COLO668 (cell line): ENCODE measurements at regions not wholly inside any gene's neighbourhood (a gene's known extent, or its start where the extent isn't known, plus 50 kb on each side); places are given as distances from the start of the nearest gene placed in this dataset.
"Not testable (repeated sequence)": the region's sequence is repeated elsewhere in the genome, so short reads cannot be mapped to it uniquely, and the experiment has no call there.

Experiments used
- DNase-seq: peaks from one replicate; lab custom pipeline; 2025; ENCODE audit not compliant: unreplicated experiment; lab: John Stamatoyannopoulos, UW

DNA sequence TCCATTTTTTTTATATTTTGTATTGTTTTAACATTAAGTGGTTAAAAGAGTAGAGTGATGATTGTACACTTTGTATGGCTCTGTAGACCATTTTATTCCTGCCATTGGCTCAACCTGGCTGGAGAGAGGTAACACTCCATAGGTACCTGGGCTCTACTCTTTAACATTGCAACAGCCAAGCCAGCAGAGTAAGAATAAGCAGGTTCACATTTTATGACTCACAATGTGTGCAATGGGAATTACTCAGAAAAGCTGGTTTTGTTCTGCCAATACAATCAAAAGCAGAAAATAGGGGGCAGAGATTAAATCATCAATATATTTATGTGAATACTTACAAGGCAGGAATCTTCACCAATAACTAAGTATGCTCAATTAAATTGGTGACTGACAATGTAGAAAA, 1324.0 kb downstream of the AMY1C start:
- DNase-seq: no peak

DNA sequence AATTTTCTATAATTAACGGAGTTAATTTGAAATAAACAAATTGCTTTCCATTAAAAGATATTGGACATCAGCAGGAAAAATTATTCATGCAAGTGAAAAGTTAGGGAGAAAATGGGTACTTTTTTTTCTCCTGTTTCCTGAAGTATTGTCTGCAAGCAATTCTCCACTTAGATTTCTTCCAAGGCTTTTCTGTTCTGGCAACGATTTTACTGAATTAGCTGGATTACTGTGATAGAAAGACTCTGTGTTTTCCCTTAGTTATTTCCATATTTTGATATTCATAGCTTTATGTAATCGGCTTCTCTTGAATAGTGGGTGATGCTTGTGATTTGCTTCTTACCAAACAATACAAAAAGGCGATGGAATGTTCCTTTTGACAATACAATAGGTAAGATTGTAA, 1333.9 kb downstream of the AMY1C start:
- no peak for DNase-seq

DNA sequence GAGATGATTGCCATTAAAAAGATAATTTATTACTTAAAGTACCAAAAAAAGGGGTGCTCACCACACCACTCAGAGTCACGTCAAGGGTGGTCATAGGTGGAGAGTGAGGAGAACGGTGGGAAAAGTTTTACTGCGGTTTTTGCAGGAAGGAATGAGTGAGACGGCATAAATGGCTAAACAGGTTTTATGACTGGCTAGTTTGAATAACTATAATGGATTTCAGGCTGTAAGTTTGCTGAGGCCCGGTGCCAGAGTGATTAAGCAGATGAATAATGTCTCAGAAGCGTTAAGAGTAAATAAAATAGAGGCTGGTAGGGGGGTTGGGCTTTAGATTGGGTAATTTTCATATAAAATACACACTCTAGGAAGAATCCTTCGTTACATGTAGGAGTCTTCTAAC, 1337.8 kb downstream of the AMY1C start:
- DNase-seq: no peak

DNA sequence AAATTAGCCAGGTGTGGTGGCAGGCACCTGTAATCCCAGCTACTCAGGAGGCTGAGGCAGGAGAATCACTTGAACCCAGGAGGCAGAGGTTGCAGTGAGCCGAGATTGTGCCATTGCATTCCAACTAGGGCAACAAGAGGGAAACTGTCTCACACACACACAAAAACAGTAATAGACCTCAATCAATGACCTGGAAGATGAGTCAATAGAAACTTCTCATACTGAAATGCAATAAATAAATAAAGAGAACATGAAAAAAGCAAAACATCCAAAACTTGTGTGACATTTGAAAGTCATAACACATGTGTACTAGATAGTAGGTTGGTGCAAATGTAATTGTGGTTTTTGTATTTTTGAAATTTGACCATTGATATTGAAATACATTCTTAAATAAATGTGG, 1338.5 kb downstream of the AMY1C start:
- DNase-seq: no peak

DNA sequence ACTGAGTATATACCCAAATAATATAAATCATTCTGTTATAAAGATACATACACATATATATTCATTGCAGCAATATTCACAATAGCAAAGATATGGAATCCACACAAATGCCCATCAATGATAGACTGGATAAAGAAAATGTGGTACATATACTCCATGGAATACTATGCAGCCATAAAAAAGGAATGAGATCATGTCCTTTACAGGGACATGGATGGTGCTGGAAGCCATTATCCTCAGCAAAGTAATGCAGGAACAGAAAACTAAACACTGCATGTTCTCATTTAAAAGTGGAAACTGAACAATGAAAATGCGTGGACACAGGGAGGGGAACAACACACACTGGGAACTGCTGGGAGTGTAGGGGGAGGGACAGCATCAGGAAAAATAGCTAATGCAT, 1344.2 kb downstream of the AMY1C start:
- DNase-seq: not testable (repeated sequence)

DNA sequence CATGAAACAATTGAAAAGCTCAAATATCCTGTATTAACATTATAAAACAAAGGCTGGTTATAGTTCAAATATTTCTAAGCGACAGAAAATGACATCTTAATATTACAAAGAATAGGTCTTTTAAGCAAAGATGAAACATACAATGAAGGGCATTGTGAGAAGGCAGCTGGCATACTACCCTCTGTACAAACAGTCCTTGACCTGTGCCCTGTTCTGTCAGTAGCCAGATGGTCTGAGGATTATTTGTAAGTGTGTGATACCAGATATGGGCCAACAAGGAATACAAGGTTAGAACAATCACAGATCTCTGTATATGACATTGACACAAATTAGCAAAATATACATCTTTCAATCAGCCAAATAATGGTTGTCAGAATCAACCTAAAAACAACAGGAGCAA, 1350.4 kb downstream of the AMY1C start:
- peak; percentile 59 for DNase-seq

DNA sequence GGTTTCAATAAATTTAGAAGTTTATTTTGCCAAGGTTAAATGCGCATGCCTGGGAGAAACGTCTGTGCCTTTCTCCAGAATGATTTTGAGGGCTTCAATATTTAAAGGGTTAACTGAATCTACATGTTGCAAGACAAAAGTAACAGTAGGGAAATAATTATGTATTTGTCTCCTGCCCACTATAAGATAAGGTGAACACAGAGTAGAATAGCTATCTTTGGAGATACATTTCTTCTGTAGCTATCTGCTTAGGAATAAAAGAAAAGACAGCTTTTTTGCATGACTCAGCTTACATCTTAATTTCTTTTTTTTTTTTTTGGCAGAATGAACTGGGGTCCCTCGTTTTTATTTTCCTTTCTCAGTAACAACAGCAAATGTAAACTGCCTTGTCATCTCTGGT, 1351.6 kb downstream of the AMY1C start:
- DNase-seq: no peak

DNA sequence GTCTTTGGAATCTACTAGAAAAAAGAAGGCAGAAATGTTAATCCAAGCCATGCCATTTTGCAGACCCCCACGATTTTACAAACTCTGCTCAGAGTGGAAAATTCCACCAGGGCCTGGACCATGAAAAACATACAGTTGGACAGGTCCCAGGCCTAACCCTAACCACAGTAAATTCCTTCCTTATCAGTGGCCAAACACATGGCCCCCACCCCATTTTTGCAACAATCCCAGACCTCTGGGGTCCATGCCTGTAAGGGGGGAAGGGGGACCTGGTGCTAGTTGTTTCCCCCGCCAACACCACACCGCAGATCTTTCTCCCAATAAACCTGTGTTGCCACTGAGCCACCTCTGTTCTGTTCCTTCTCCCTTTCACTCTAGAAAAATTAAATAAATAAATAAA, 1352.7 kb downstream of the AMY1C start:
- no peak for DNase-seq

DNA sequence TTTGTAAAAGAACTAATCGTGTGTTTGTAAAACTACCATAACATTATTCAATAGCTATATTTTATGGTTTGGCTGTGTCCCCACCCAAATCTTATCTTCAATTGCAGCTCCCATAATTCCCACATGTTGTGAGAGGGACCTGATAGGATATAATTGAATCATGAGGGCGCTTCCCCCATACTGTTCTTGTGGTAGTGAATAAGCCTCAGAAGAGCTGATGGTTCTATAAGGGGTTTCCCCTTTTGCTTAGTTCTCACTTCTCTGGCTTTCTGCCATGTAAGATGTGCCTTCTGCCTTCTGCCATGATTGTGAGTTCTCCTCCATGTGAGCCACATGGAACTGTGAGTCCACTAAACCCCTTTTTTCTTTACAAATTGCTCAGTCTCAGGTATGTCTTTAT, 1372.3 kb downstream of the AMY1C start:
- no peak for DNase-seq

DNA sequence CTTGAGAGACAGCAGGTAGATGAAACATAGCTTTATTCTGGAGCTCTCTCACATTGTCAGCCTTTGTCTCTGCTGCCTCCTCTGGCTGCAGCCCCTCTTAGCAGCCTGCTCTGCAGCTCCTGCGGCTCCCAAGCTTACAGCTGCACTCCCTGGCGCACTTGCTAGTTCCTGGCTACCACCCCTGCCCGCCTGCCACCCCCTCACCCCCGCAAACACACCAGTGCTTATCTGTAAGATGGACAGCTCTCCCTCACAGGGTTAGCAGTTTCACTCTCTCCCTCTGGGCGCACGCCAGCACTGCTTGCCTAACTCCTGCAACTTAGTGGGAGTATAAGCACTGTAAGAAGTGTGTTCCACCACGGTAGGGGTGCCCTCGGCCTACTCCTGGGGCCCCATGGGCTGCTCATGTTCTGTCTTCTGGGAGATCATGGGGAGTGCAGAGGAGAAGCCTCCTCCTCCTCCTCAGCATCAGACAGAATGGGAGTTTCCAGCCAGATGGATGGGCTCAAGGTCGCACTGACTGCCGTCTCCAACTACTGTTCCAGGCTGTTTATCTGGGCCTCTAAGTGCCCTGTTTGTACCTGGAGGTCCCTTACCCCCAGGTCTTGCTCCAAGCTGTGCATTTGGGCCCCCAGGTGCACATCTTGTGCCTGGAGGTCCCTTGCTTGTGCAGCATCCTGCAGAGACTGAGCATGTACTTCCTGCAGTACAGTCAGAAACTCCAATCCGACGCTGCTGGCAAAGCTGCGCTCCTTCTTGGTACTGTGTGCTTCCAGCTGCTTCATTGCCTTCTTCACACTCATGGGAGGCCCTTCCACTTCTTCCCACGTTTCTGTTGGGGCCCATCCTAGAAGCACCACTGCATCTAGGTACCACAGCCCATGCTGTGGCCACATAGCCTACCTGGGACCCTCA, 1388.1 kb downstream of the AMY1C start:
- peak; percentile 29 for DNase-seq

DNA sequence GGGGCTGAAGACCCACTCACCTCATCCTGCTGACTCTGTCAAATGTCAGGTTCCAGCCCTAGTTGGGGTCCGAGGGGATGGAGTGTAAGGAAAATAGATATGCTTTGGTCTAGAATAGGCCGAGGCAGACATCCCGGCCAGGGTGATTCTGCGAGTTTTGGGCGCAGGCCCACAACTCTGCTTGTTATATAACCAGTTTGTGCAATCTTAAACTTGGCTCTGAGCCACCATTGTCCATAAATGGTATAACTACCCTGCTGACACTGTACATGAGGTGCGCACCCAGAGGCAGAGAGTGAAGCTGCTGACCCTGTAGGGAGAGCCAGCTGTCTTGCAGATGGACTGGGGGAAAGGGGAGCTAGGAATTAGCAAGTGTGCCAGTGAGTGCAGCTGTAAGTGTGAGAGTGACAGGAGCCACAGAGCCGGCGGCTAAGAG, 1388.8 kb downstream of the AMY1C start:
- no peak for DNase-seq

DNA sequence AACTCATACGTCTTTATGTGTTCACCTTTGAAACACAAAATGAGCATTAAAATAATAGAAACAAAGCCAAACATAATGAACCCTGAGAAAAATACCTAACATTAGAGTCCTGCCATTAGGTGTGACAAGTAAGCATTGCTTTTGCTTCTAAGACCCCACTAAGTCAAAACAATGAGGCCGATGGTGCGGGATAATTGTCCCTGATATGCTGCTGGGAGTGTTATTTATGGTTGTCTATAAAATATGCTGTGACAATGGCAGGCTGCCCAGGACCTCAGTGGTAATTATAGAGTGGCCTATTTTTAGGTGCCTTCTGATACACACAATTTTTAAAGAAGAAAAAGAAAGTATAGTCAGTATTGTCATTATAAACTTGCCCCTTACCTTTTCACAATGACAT, 1423.1 kb downstream of the AMY1C start:
- no peak for DNase-seq

DNA sequence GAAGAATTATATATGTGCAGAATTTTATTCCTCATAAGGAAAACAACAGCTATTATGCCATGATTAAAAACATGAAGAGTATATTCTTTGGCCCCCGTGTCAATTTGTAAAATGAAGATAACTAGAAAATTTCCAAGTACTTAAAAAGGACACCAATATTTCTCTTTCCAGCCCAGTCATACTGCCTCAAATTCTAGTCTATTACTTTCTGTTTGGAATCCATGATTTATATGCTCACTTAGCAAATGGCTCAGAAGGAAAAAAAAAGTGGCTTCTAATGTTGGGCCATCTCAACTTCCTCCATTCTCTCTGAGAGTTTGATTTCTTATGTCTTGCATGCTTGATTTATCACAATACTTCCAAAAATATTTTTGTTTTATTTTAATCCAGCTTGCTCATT, 1431.1 kb downstream of the AMY1C start:
- DNase-seq: no peak

DNA sequence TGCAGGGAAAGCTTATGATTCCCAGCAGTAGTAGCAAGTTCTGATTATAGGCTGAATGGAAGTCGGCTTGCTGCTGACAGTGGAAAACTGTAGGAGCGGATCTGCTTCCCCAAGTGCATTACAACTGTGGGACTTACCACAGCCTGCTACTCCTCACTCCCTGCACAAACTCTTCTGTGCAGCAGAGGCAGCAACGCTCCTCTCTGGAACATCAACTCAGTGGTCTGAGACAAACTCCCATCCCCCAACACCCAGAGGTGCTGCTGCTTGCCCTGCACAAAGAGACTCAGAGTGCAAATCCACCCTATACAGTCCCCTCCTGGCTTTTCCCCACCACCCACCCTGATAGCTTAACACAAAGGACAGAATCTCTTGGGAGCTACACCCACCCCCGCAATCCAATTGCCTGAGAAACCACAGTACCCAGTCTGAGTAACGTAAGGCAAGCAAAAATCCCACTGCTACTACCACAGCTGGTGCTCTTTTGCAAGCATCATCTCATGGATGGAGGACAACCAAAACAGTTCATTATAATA, 1455.2 kb downstream of the AMY1C start:
- no peak for DNase-seq

DNA sequence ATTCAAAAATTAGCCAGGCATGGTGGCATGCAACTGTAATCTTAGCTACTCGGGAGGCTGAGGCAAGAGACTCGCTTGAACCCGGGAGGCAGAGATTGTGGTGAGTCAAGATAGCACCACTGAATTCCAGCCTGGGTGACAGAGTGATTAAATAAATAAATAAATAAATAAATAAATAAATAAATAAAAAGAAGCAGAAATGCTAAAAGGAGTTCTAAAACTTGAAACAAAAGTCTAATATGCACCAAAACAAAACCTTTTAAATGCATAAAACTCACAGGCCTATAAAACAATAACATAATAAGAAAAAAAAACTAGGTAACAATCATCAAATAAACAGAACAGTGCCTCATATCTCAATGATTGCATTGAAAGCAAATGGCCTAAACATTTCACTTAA, 1458.9 kb downstream of the AMY1C start:
- DNase-seq: no peak

DNA sequence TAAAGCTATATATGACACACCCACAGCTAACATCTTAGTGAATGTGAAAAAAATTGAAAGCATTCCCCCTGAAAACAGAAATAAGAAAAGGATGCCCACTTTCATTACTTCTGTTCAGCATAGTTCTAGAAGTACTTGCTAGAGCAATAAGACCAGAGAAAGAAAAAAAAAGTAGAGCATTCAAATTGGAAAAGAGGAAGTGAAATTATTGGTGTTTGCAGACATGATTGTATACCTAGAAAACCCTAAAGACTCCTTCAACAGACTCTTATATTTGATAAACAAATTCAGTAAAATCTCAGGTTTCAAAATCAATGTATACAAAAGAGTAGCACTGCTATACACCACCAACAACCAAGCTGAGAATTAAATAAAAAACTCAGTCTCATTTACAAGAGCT, 1461.0 kb downstream of the AMY1C start:
- DNase-seq: no peak

DNA sequence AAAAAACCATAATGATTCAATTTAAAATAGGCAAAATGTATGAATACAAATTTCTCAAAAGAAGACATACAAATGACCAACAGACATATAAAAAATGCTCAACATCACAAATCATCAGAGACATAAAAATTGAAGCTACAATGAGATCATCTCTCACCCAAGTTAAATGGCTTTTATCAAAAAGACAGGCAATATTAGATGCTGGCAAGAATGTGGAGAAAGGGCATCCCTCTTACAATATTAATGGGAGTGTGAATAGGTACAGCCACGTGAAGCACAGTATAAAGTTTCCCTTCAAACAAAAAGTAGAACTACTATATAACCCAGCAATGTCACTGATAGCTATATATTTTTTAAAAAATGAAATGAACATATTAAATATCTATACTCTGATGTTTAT, 1481.7 kb downstream of the AMY1C start:
- DNase-seq: no peak

DNA sequence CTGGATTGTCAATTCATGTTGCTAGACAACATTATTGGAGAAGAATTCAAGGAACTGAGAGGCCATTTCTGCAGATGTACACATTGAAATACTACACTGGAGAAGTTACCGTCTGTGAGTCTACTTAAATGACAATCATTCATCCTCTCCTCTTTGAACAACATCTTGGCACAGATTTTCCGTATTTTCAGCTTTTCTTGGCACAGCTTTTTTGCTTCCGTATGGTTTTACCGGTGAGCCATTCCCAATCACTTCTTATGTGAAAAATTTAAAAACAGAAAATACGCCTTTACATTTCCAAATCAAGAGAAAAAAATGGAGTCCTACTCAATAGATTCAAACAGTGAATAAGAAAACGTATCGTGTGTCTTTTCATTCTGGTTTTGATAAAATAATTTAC, 1493.7 kb downstream of the AMY1C start:
- DNase-seq: no peak

DNA sequence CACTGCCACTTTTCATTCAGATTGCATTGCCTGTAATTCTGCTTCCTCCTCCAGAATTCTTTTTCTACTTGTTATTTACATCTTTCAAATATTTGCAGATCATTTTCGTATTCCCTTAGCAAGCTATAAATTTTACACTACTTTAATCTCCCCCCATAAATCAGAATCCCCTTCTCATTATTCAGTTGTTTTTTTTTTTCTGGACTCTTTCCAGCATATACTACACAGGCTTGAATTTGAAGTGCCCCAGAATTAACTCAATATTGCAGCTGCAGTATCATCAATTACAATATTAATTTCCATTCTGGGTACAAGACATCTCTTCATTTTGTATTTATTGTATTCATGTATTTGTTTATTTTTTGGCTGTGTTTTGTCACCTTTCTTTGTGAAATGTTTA, 1494.3 kb downstream of the AMY1C start:
- DNase-seq: no peak

DNA sequence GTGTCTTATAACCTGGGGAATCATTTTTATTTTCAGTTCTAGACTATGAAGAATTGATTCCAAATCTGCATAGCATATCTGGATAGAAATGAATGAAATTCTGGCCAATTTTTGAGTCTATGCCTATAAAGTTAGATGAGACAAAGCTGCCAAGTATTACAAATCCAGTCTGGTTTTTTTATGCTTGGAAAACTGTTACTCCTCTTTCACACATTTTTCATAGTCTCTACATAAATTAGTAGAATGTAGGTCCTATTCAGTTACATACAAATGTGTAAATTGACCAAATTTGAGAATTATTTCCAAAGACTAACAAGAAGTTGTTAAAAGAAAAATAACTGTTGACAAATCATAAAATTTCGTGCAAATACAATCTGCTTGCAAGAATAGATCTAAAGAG, 1505.2 kb downstream of the AMY1C start:
- no peak for DNase-seq

DNA sequence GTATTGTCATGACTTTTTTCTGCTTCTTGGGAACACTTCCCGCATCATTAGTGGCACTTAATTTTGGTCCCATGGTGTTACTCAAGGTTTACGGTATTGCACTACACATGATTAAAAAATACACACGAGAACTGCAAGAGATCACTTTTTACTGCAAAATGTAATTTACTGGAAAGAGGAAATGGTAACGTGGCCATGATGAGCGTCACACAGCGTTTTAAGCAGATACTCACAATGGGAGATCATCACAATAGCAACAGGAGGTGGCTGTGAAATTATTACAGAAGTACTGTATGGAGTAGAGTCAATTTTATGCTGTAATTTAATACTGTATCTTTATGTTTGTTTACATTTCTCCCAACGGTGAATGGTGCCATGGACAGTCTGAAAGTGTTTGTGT, 1510.3 kb downstream of the AMY1C start:
- peak; percentile 14 for DNase-seq

DNA sequence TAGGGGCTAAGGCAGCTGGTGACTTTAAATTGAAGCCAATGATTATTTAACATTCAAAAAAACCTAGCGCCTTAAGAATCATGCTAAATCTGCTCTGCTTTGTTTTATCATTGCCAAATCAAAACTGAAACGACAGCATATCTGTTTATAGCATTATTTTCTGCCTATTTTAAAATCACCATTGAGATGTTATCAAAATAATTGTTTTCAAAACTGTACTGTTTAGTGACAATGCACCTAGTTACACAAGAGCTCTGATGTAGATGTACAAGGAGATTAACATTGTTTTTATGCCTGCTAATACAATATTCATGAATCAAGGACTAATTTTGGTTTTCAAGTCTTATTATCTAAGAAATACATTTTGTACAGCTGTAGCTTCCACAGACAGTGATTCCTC, 1521.3 kb downstream of the AMY1C start:
- DNase-seq: no peak

DNA sequence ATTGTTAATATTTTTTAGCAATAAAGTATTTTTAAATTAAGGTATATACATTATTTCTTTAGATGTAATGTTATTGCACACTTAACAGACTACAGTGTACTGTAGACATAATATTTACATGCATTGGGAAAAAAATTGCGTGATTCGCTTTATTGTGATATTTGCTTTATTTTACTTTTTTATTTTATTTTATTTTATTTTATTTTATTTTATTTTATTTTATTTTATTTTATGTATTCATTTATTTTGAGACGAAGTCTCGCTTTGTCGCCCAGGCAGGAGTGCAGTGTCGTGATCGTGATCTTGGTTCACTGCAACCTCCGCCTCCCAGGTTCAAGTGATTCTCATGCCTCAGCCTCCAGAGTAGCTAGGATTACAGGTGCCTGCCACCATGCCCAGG, 1522.7 kb downstream of the AMY1C start:
- not testable (repeated sequence) for DNase-seq
